ENCODE measurements at regions not wholly inside any gene's neighbourhood (a gene's known extent, or its start where the extent isn't known, plus 50 kb on each side); places are given as distances from the start of the nearest gene placed in this dataset.

DNA sequence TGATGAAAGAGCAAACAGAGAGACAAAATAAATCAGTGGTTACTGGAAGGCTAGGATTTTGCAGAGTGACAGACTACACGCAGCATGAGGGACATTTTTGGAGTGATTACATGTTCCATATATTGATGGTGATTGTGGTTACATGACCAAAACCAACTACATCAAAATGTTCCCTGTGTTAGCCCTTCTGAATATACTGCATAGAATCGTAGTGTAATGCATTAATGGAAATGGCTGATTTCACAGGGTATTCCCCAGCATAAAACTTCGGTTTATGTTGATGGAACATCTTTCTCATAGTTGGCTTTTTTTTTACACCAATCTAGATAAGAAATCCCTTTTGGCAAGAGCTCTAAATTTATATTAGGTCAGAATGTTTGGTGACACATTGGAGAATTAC is 191.3 kb upstream of the CMC1 start:
- no peak overlapping the region for H3K9ac ChIP-seq (ENCODE audit: low read length)
- ChIA-PET CTCF (no interaction called here), RAD21 (ENCODE audit: low non-redundant PET in 1 of 2, low total read pairs in 2 of 2, uncharacterized antibody in 2 of 2, unreplicated experiment in 2 of 2) (no interaction called here), POLR2A (interaction anchor here (1.1 kb wide), 1 partner anchor 9 kb away, joined by 3 read pairs; no protein-coding TSS in a partner anchor)
- BruUV-seq (replicated peaks) = no TSS peak
- no peaks in the 10 kb centered on the region for H4K20me1 ChIP-seq (ENCODE audit: insufficient read depth)
- TF ChIP-seq POLR2A (IDR thresholded peaks at IDR 0.05; ENCODE audit: borderline replicate concordance, extremely low read depth, insufficient read depth, insufficient read length) (no peak), ELF1 (IDR thresholded peaks at IDR 0.05; ENCODE audit: borderline replicate concordance, low read depth) (no peak), ZNF274 (IDR thresholded peaks at IDR 0.05; ENCODE audit: low read depth, low read length) (no peak), CBX3 (IDR thresholded peaks at IDR 0.05; ENCODE audit: low read depth) (no peak)
- TF ChIP-seq, protein P1, sequence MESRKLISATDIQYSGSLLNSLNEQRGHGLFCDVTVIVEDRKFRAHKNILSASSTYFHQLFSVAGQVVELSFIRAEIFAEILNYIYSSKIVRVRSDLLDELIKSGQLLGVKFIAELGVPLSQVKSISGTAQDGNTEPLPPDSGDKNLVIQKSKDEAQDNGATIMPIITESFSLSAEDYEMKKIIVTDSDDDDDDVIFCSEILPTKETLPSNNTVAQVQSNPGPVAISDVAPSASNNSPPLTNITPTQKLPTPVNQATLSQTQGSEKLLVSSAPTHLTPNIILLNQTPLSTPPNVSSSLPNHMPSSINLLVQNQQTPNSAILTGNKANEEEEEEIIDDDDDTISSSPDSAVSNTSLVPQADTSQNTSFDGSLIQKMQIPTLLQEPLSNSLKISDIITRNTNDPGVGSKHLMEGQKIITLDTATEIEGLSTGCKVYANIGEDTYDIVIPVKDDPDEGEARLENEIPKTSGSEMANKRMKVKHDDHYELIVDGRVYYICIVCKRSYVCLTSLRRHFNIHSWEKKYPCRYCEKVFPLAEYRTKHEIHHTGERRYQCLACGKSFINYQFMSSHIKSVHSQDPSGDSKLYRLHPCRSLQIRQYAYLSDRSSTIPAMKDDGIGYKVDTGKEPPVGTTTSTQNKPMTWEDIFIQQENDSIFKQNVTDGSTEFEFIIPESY (IDR thresholded peaks at IDR 0.05; ENCODE audit: extremely low read depth, insufficient replicate concordance, low read length) = no peak
- TF ChIP-seq, protein P2, sequence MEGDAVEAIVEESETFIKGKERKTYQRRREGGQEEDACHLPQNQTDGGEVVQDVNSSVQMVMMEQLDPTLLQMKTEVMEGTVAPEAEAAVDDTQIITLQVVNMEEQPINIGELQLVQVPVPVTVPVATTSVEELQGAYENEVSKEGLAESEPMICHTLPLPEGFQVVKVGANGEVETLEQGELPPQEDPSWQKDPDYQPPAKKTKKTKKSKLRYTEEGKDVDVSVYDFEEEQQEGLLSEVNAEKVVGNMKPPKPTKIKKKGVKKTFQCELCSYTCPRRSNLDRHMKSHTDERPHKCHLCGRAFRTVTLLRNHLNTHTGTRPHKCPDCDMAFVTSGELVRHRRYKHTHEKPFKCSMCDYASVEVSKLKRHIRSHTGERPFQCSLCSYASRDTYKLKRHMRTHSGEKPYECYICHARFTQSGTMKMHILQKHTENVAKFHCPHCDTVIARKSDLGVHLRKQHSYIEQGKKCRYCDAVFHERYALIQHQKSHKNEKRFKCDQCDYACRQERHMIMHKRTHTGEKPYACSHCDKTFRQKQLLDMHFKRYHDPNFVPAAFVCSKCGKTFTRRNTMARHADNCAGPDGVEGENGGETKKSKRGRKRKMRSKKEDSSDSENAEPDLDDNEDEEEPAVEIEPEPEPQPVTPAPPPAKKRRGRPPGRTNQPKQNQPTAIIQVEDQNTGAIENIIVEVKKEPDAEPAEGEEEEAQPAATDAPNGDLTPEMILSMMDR (IDR thresholded peaks at IDR 0.05 in 2 of 3, conservative IDR thresholded peaks at IDR 0.05 in 1 of 3; ENCODE audit: borderline replicate concordance in 1 of 3, insufficient read depth in 1 of 3, low read depth in 2 of 3, low read length in 2 of 3) = no peak
- H3K79me2 ChIP-seq (ENCODE audit: insufficient read depth, low read length) = 0 out of 2 replicates have a peak, but pooled peaks cover 2% of the 10 kb centered on the region
- peak overlapping the region; percentile 35; the same call in 1 of the 2 replicates for H3K4me2 ChIP-seq (ENCODE audit: low read length)
- ATAC-seq (no peak), DNase-seq (ENCODE audit: low read depth, low spot score) (no peak)
- H2AFZ ChIP-seq (ENCODE audit: low read depth, low read length, poor library complexity, severe bottlenecking) = no peak overlapping the region
- H3K4me3 ChIP-seq (replicated peaks in 1 of 2; ENCODE audit: low read depth in 1 of 2, low read length in 2 of 2) = no peak overlapping the region
- H3K27ac ChIP-seq (ENCODE audit: low read depth, low read length) = no peak overlapping the region; the same call in 1 of the 2 replicates
- peaks cover 9 to 50% of the 10 kb centered on the region in 2 experiments for H3K4me1 ChIP-seq (ENCODE audit: control insufficient read depth in 1 of 2, insufficient read depth in 2 of 2, low read length in 2 of 2)
- intact Hi-C loops (cut with micrococcal nuclease) = loop anchor here (10.0 kb wide), 1 partner anchor 295 kb away; the partner anchor contains the start of genes AZI2 and ZCWPW2
- no peaks in the 10 kb centered on the region for H3K9me3 ChIP-seq (ENCODE audit: control insufficient read depth in 1 of 2, insufficient read depth in 1 of 2, low read depth in 1 of 2, low read length in 2 of 2)
- H3K27me3 ChIP-seq (ENCODE audit: insufficient read depth, low read length) = no peaks in the 10 kb centered on the region
- no peaks in the 10 kb centered on the region for H3K9me2 ChIP-seq (ENCODE audit: insufficient read depth)
- no peaks in the 10 kb centered on the region for H3K36me3 ChIP-seq (ENCODE audit: control insufficient read depth in 1 of 2, insufficient read depth in 2 of 2, low read length in 2 of 2)
